ENCODE measurements at regions not wholly inside any gene's neighbourhood (a gene's known extent, or its start where the extent isn't known, plus 50 kb on each side); places are given as distances from the start of the nearest gene placed in this dataset.

DNA sequence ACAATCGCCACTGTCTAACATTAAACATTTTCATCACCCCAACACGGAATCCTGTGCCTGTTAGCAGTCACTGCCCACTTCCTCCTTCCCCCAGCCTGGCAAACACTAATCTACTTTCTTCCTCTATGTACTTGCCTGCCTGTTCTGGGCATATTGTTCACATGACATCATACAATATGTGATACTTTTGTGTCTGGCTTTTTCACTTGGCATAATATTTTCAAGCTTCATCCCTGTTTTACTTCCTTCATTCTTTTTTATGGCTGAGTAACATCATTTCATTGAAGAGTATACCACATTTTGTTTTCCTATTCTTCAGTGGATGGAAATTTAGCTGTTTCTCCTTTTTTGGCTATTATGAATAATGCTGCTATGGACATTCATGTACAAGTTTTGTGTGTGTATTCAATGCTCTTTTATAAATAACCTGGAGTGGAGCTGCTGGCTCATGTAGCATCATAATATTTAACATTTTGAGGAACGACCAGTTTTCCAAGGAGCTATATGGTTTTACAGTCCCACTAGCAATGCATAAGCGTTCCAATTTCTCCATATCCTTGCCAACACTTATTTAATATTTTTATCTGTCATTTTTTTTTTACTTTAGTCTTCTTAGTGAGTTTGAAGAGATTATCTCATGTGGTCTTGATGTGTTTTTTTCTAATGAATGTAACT, 360.1 kb downstream of the HDGFL1 start:
- no peak for DNase-seq (ENCODE audit: low spot score)
- TF ChIP-seq ATF3 (IDR thresholded peaks at IDR 0.05), result no peak
- no peak for TF ChIP-seq ZBTB33 (IDR thresholded peaks at IDR 0.05)
- H3K36me3 ChIP-seq (ENCODE audit: control insufficient read depth in 4 of 4, insufficient read depth in 3 of 4, low read depth in 1 of 4, low read length in 3 of 4), result no peaks in the 10 kb centered on the region
- WGBS, result 70% methylated on average over 4 of the region's 4 CpGs
- no peaks in the 10 kb centered on the region for H3K9me3 ChIP-seq (ENCODE audit: control insufficient read depth in 4 of 4, low read length in 3 of 4)
- no peaks in the 10 kb centered on the region for H3K4me1 ChIP-seq (ENCODE audit: control insufficient read depth in 4 of 4, insufficient read depth in 4 of 4, low read length in 3 of 4)
- no peak overlapping the region for H3K27ac ChIP-seq (ENCODE audit: low read depth in 1 of 2, low read length in 2 of 2)
- H3K27me3 ChIP-seq (ENCODE audit: control insufficient read depth in 4 of 4, insufficient read depth in 4 of 4, low read length in 3 of 4), result no peaks in the 10 kb centered on the region
- H3K4me3 ChIP-seq (ENCODE audit: low read depth in 1 of 3, low read length in 3 of 3), result no peak overlapping the region
- H3K9ac ChIP-seq (ENCODE audit: low read depth in 1 of 2, low read length in 2 of 2), result no peak overlapping the region

- H3K9ac ChIP-seq (ENCODE audit: low read depth in 1 of 2, low read length in 2 of 2), result no peak overlapping the region
- H3K9me3 ChIP-seq (ENCODE audit: control insufficient read depth in 4 of 4, low read length in 3 of 4), result no peaks in the 10 kb centered on the region
- H3K4me1 ChIP-seq (ENCODE audit: control insufficient read depth in 4 of 4, insufficient read depth in 4 of 4, low read length in 3 of 4), result no peaks in the 10 kb centered on the region
- H3K27ac ChIP-seq (ENCODE audit: low read depth in 1 of 2, low read length in 2 of 2), result no peak overlapping the region
- WGBS, result 56% methylated on average over 6 of the region's 6 CpGs
- H3K36me3 ChIP-seq (ENCODE audit: control insufficient read depth in 4 of 4, insufficient read depth in 3 of 4, low read depth in 1 of 4, low read length in 3 of 4), result no peaks in the 10 kb centered on the region
- no peaks in the 10 kb centered on the region for H3K27me3 ChIP-seq (ENCODE audit: control insufficient read depth in 4 of 4, insufficient read depth in 4 of 4, low read length in 3 of 4)
- TF ChIP-seq SP1 (IDR thresholded peaks at IDR 0.05) (no peak), REST (IDR thresholded peaks at IDR 0.05) (no peak), HNF4A (conservative IDR thresholded peaks at IDR 0.05) (no peak), FOXA2 (IDR thresholded peaks at IDR 0.05) (no peak), TAF1 (conservative IDR thresholded peaks at IDR 0.05) (no peak)
- no peak overlapping the region for H3K4me3 ChIP-seq (ENCODE audit: low read depth in 1 of 3, low read length in 3 of 3)
- no peak for DNase-seq (ENCODE audit: low spot score)
These were observed 371.4 kb downstream of the HDGFL1 start for GRCh38 chr6:22940581-22941290.

DNA sequence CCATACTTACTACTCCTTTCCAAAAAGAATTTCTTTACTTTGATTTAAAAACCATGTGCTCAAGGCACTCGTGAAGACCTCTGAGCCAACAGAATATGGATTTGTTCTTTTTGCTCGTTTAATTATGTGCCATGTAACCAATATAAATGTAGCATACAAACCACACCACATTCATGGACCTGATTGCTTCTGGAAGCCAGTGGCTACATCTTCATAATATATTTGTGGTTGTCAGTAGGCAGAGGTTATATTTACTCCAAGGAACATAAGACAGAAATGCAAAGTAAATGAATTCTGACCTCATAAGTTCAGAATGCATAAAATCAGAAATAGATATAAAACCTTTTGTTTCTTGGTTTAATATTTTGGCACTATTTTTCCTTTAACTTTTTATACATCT, 373.0 kb downstream of the HDGFL1 start:
- Histone ChIP-seq H3K9me3 (ENCODE audit: control insufficient read depth in 4 of 4, low read length in 3 of 4) (no peaks in the 10 kb centered on the region), H3K4me3 (ENCODE audit: low read depth in 1 of 3, low read length in 3 of 3) (no peak overlapping the region), H3K27me3 (ENCODE audit: control insufficient read depth in 4 of 4, insufficient read depth in 4 of 4, low read length in 3 of 4) (no peaks in the 10 kb centered on the region), H3K4me1 (ENCODE audit: control insufficient read depth in 4 of 4, insufficient read depth in 4 of 4, low read length in 3 of 4) (no peaks in the 10 kb centered on the region), H3K36me3 (ENCODE audit: control insufficient read depth in 4 of 4, insufficient read depth in 3 of 4, low read depth in 1 of 4, low read length in 3 of 4) (no peaks in the 10 kb centered on the region), H3K9ac (ENCODE audit: low read depth in 1 of 2, low read length in 2 of 2) (no peak overlapping the region), H3K27ac (ENCODE audit: low read depth in 1 of 2, low read length in 2 of 2) (no peak overlapping the region)
- no peak for DNase-seq (ENCODE audit: low spot score)
- TF ChIP-seq FOXA1 (IDR thresholded peaks at IDR 0.05) (no peak), EGR1 (IDR thresholded peaks at IDR 0.05; ENCODE audit: low read depth in 2 of 2) (no peak), FOXA2 (IDR thresholded peaks at IDR 0.05) (no peak), RAD21 (IDR thresholded peaks at IDR 0.05) (no peak), ZBTB33 (IDR thresholded peaks at IDR 0.05) (no peak), GABPA (IDR thresholded peaks at IDR 0.05 in 1 of 2, conservative IDR thresholded peaks at IDR 0.05 in 1 of 2) (no peak), HNF4A (conservative IDR thresholded peaks at IDR 0.05) (no peak)
- WGBS, result 72% methylated on average over 2 of the region's 2 CpGs
